CD8-positive, alpha-beta memory T cell (primary cell): ENCODE measurements at regions not wholly inside any gene's neighbourhood (a gene's known extent, or its start where the extent isn't known, plus 50 kb on each side); places are given as distances from the start of the nearest gene placed in this dataset.
"Not testable (repeated sequence)": the region's sequence is repeated elsewhere in the genome, so short reads cannot be mapped to it uniquely, and the experiment has no call there.

Experiments used
- CTCF ChIA-PET: fragments of 350-600 bp; sonication (Branson Sonifier 250); formaldehyde crosslinking; loops from one replicate; lab custom pipeline; 2021; ENCODE audit warnings: antibody characterized with exemption; lab: Charles Lee
- POLR2A ChIA-PET: fragments of 350-600 bp; sonication (Branson Sonifier 250); formaldehyde crosslinking; loops from one replicate; lab custom pipeline; 2021; ENCODE audit warnings: antibody characterized with exemption; lab: Charles Lee
- DNase-seq, 5 donors: peaks; one replicate each; pipeline versions ENCODE4 v3.0.0 to v3.0.0-alpha.2; 2020 to 2022; ENCODE audit warnings: mixed read lengths in 1 of 5
- H3K27ac ChIP-seq: one replicate; pipeline ENCODE4 v1.7.0; 2013; ENCODE audit warnings: low read depth, mild to moderate bottlenecking, low read length, moderate library complexity
- H3K27me3 ChIP-seq: 2 replicates; pipeline ENCODE4 v1.7.0; 2013; ENCODE audit warnings: low read length, mild to moderate bottlenecking; ENCODE audit not compliant: insufficient read depth, poor library complexity, severe bottlenecking
- H3K36me3 ChIP-seq: 2 replicates; pipeline ENCODE4 v1.7.0; 2013; ENCODE audit warnings: mild to moderate bottlenecking, low read length, moderate library complexity; ENCODE audit not compliant: insufficient read depth
- H3K4me1 ChIP-seq: 2 replicates; pipeline ENCODE4 v1.7.0; 2013; ENCODE audit warnings: mild to moderate bottlenecking, low read length, moderate library complexity; ENCODE audit not compliant: insufficient read depth
- H3K4me3 ChIP-seq: 2 replicates; pipeline ENCODE4 v1.7.0; 2013; ENCODE audit warnings: mild to moderate bottlenecking, low read length
- H3K9me3 ChIP-seq: 2 replicates; pipeline ENCODE4 v1.7.0; 2013; ENCODE audit warnings: mild to moderate bottlenecking, low read length
- H3K27ac Mint-ChIP-seq, 8 donors: one replicate each; pipeline ENCODE4 v1.8.0; 2020 to 2021; ENCODE audit warnings: mixed read lengths in 8 of 8, mild to moderate bottlenecking in 6 of 8, inconsistent platforms in 3 of 8, moderate library complexity in 3 of 8
- H3K27me3 Mint-ChIP-seq, 2 donors: one replicate each; pipeline ENCODE4 v1.8.0; 2020 to 2021; ENCODE audit warnings: mixed read lengths in 2 of 2, mild to moderate bottlenecking in 1 of 2, moderate library complexity in 1 of 2
- H3K36me3 Mint-ChIP-seq, 3 donors: one replicate each; pipeline ENCODE4 v1.8.0; 2020 to 2021; ENCODE audit warnings: mixed read lengths in 3 of 3, inconsistent platforms in 1 of 3, mild to moderate bottlenecking in 1 of 3
- H3K4me1 Mint-ChIP-seq, 3 donors: one replicate each; pipeline ENCODE4 v1.8.0; 2020 to 2021; ENCODE audit warnings: mixed read lengths in 3 of 3, inconsistent platforms in 1 of 3, mild to moderate bottlenecking in 1 of 3
- H3K4me3 Mint-ChIP-seq, 7 donors: one replicate each; pipeline ENCODE4 v1.8.0; 2020 to 2021; ENCODE audit warnings: mixed read lengths in 7 of 7, mild to moderate bottlenecking in 6 of 7, moderate library complexity in 4 of 7, inconsistent platforms in 2 of 7
- H3K9me3 Mint-ChIP-seq, 5 donors: one replicate each; pipeline ENCODE4 v1.8.0; 2020 to 2022; ENCODE audit warnings: mixed read lengths in 5 of 5, mild to moderate bottlenecking in 3 of 5, moderate library complexity in 2 of 5, inconsistent platforms in 1 of 5

DNA sequence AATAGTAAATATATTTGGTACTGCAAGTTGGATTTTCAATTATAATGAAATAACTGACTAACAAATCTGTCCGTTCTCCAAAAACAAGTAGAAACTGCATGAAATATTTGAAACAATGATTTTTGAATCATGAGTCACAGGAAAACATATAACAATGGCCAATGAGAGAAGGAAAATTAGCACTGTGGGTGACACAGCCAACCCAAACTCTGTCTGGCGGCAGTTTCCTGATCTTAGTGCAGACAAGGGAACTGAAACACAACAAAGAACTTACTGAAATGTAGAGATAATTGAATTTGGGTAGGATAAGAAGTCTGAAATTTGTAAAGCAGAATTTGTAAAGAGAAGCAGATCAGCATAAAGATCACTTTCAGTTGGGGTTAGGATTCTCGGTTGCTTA lies 2743.3 kb upstream of the PCDH20 start:
- Mint-ChIP-seq H3K36me3 (no peaks in the 10 kb centered on the region), H3K27ac (no peak overlapping the region), H3K9me3 (peaks cover 0 to 34% (median 7%) of the 10 kb centered on the region in 5 donors), H3K4me3 (no peak overlapping the region), H3K27me3 (no peaks in the 10 kb centered on the region), H3K4me1 (no peaks in the 10 kb centered on the region)
- ChIA-PET POLR2A (no interaction called here), CTCF (no interaction called here)
- no peak for DNase-seq
- Histone ChIP-seq H3K4me3 (no peak overlapping the region), H3K36me3 (no peaks in the 10 kb centered on the region), H3K4me1 (no peaks in the 10 kb centered on the region), H3K27me3 (no peaks in the 10 kb centered on the region), H3K9me3 (no peaks in the 10 kb centered on the region), H3K27ac (no peak overlapping the region)

DNA sequence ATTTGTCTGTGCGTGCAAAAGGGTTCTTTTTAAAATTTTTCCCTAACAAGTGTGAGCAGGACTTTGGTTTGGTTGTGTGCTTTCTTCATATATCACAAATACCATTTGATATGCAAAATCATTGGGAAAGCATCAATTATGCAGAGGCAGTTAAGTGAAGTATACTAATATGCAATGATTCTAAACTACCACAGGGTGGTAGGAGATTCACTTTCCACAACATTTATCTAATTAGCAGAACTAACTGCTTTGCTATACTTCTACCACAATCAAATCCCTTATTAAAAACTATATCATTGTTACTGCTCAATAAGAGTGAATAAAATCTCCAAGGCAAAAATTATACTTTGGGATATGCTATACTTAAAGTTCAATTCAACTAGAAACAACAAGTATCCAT lies 2738.9 kb upstream of the PCDH20 start:
- H3K27ac ChIP-seq = no peak overlapping the region
- CTCF ChIA-PET = no interaction called here
- no peaks in the 10 kb centered on the region for H3K27me3 Mint-ChIP-seq
- H3K4me3 ChIP-seq = no peak overlapping the region
- no peak overlapping the region for H3K27ac Mint-ChIP-seq
- H3K36me3 ChIP-seq = no peaks in the 10 kb centered on the region
- POLR2A ChIA-PET = no interaction called here
- no peaks in the 10 kb centered on the region for H3K4me1 Mint-ChIP-seq
- H3K27me3 ChIP-seq = no peaks in the 10 kb centered on the region
- peaks cover 4 to 34% (median 11%) of the 10 kb centered on the region in 5 donors for H3K9me3 Mint-ChIP-seq
- no peaks in the 10 kb centered on the region for H3K36me3 Mint-ChIP-seq
- no peaks in the 10 kb centered on the region for H3K4me1 ChIP-seq
- DNase-seq = no peak
- H3K4me3 Mint-ChIP-seq = no peak overlapping the region
- H3K9me3 ChIP-seq = no peaks in the 10 kb centered on the region

DNA sequence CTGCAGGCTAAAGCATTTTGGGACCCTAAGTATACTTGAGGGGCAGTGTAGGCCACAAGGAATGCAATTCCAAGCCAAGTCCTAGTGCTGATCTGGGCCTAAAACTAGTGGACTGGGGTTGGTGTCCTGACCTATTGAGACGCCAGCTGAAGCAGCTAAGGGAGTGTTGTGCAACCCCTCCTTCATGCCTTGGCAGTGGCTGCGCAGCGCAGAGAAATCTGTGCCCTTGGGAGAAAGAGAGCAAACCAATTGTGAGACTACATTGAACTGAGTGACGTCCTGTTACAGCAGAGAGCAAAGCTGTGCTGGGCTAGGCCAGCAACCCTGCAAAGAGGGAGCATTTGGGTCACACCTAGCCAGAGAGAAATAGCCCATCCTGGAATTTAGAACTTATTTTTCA lies 2715.0 kb upstream of the PCDH20 start:
- Histone ChIP-seq H3K4me1 (no peaks in the 10 kb centered on the region), H3K27ac (no peak overlapping the region), H3K9me3 (no peaks in the 10 kb centered on the region), H3K27me3 (no peaks in the 10 kb centered on the region), H3K36me3 (no peaks in the 10 kb centered on the region), H3K4me3 (no peak overlapping the region)
- POLR2A ChIA-PET = no interaction called here
- Mint-ChIP-seq H3K36me3 (no peaks in the 10 kb centered on the region), H3K4me3 (no peak overlapping the region), H3K9me3 (peaks cover 5 to 21% (median 5%) of the 10 kb centered on the region in 5 donors), H3K27me3 (no peaks in the 10 kb centered on the region), H3K27ac (no peak overlapping the region), H3K4me1 (no peaks in the 10 kb centered on the region)
- DNase-seq = no peak
- CTCF ChIA-PET = no interaction called here

DNA sequence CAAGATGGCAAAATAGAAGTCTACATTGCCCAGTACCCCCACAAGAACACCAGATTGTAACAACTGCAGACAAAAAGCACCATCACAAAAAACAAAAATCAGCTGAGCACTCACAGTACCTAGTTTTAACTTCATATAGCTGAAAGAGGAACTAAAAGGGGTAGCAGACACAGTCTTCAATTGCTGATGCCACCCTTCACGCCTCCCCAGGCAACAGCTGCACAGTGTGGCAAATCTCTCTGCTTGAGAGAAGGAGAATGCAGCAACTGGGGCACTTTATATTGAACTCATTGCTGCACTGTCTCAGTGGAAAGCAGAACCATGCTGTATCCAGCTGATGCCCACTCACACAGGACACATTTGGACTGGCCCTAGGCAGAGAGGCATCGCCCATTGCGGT lies 2714.5 kb upstream of the PCDH20 start:
- Mint-ChIP-seq H3K9me3 (peaks cover 5 to 21% (median 5%) of the 10 kb centered on the region in 5 donors), H3K4me1 (no peaks in the 10 kb centered on the region), H3K27ac (no peak overlapping the region), H3K27me3 (no peaks in the 10 kb centered on the region), H3K4me3 (no peak overlapping the region), H3K36me3 (no peaks in the 10 kb centered on the region)
- CTCF ChIA-PET = no interaction called here
- H3K9me3 ChIP-seq = no peaks in the 10 kb centered on the region
- no peak overlapping the region for H3K4me3 ChIP-seq
- POLR2A ChIA-PET = no interaction called here
- H3K36me3 ChIP-seq = no peaks in the 10 kb centered on the region
- no peak overlapping the region for H3K27ac ChIP-seq
- H3K27me3 ChIP-seq = no peaks in the 10 kb centered on the region
- no peak for DNase-seq
- H3K4me1 ChIP-seq = no peaks in the 10 kb centered on the region

DNA sequence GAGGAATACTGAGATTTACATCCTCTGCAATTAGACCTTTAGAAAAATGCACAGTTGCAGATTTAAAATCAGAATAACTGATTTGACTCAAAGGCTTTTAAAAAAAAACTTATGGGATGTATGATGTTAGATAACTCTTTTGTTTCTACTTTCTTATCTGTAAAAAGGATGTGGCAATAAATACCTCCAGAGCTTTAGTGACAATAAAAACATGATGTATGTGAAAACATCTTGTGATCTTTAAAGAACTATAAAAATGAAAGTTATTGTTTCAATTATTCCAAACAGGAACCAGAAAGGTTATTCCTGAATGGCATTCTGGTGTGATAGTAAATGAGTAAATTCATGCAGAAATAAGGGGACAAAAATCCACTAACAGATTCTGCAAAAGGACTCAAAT lies 2712.2 kb upstream of the PCDH20 start:
- DNase-seq = no peak
- CTCF ChIA-PET = no interaction called here
- no peaks in the 10 kb centered on the region for H3K4me1 Mint-ChIP-seq

DNA sequence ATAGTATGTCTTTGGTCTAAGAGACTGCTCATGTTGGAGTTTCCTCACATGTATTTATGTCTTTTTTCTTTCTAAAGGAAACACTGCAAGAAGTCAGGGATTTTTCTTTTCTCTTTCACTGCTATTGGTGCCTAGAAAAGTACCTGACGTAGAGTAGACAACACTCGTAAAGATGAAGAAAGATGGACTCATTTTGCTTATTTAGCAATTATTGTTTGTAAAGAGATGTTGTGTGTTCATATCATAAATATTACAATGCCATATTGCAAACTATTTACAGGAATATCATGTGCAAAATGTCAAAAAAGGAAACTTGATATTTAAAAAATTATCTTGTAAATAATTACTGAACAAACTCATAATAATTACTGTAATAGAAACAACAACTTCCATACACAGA lies 2711.5 kb upstream of the PCDH20 start:
- ChIA-PET CTCF (no interaction called here), POLR2A (no interaction called here)
- Mint-ChIP-seq H3K4me3 (no peak overlapping the region), H3K9me3 (peaks cover 0 to 8% (median 5%) of the 10 kb centered on the region in 5 donors), H3K27me3 (no peaks in the 10 kb centered on the region), H3K27ac (no peak overlapping the region), H3K36me3 (no peaks in the 10 kb centered on the region), H3K4me1 (no peaks in the 10 kb centered on the region)
- Histone ChIP-seq H3K9me3 (no peaks in the 10 kb centered on the region), H3K4me3 (no peak overlapping the region), H3K4me1 (no peaks in the 10 kb centered on the region), H3K27me3 (no peaks in the 10 kb centered on the region), H3K36me3 (no peaks in the 10 kb centered on the region), H3K27ac (no peak overlapping the region)
- no peak for DNase-seq

More for the DNA sequence above, 2712.2 kb upstream of the PCDH20 start:
- H3K9me3 Mint-ChIP-seq = peaks cover 0 to 15% (median 5%) of the 10 kb centered on the region in 5 donors
- POLR2A ChIA-PET = no interaction called here
- H3K36me3 Mint-ChIP-seq = no peaks in the 10 kb centered on the region
- no peaks in the 10 kb centered on the region for H3K27me3 Mint-ChIP-seq
- H3K27ac Mint-ChIP-seq = no peak overlapping the region
- Histone ChIP-seq H3K9me3 (no peaks in the 10 kb centered on the region), H3K4me3 (no peak overlapping the region), H3K4me1 (no peaks in the 10 kb centered on the region), H3K36me3 (no peaks in the 10 kb centered on the region), H3K27me3 (no peaks in the 10 kb centered on the region), H3K27ac (no peak overlapping the region)
- no peak overlapping the region for H3K4me3 Mint-ChIP-seq

DNA sequence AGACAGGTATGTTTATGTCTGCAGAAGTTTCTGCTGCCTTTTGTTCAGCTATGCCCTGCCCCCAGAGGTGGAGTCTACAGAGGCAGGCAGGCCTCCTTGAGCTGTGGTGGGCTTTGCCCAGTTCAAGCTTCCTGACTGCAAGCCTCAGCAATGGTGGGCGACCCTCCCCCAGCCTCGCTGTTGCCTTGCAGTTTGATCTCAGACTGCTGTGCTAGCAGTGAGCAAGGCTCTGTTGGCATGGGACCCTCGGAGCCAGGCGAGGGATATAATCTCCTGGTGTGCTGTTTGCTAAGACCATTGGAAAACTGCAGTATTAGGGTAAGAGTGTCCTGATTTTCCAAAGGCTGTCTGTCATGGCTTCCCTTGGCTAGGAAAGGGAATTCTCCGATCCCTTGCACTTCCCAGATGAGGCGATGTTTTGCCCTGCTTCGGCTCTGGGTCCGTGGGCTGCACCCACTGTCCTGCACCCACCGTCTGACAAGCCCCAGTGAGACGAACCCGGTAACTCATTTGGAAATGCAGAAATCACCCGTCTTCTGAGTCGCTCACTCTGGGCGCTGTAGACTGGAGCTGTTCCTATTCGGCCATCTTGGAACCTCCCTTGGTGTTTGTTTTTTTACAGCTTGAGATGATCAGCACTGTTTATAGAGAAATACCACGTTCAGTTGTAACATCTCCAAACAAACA lies 2705.5 kb upstream of the PCDH20 start:
- H3K27ac Mint-ChIP-seq, H3K36me3 Mint-ChIP-seq, H3K9me3 ChIP-seq, POLR2A ChIA-PET, CTCF ChIA-PET, H3K27me3 ChIP-seq, H3K4me3 ChIP-seq, H3K4me1 Mint-ChIP-seq, H3K36me3 ChIP-seq, H3K4me1 ChIP-seq, H3K27ac ChIP-seq, DNase-seq, H3K4me3 Mint-ChIP-seq, H3K27me3 Mint-ChIP-seq: not testable (repeated sequence)
- H3K9me3 Mint-ChIP-seq = peaks cover 10 to 33% (median 18%) of the 10 kb centered on the region in 5 donors

DNA sequence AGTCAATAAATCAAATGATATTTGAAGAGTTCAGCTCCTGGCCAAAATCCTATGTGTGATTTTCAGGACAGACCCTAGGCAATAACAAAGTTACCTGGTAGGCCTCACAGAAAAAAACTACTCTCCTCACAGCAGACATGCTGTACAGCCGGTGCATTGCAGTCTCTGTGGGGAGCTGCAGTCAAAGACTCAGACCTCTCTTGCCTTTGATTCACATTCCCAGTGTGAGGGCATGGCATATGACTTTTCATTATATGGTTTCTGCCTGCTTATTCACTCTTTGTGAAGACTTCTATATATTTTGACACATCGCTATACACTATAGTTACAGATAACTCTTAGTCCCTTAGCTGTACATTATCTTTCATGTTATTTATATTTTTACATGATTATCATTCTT lies 2684.3 kb upstream of the PCDH20 start:
- Histone ChIP-seq H3K27me3 (no peaks in the 10 kb centered on the region), H3K4me1 (no peaks in the 10 kb centered on the region), H3K4me3 (no peak overlapping the region), H3K36me3 (no peaks in the 10 kb centered on the region), H3K27ac (no peak overlapping the region), H3K9me3 (no peaks in the 10 kb centered on the region)
- H3K27me3 Mint-ChIP-seq = no peaks in the 10 kb centered on the region
- peaks cover 0 to 27% (median 4%) of the 10 kb centered on the region in 5 donors for H3K9me3 Mint-ChIP-seq
- no peaks in the 10 kb centered on the region for H3K4me1 Mint-ChIP-seq
- H3K36me3 Mint-ChIP-seq = no peaks in the 10 kb centered on the region
- ChIA-PET POLR2A (no interaction called here), CTCF (no interaction called here)
- DNase-seq = no peak
- H3K27ac Mint-ChIP-seq = no peak overlapping the region
- H3K4me3 Mint-ChIP-seq = no peak overlapping the region
